GM23338 (cell line): ENCODE measurements at regions not wholly inside any gene's neighbourhood (a gene's known extent, or its start where the extent isn't known, plus 50 kb on each side); places are given as distances from the start of the nearest gene placed in this dataset.

ENCODE experiments used
- ATAC-seq: fragments of 200-7000 bp; cut with Tn5 transposase; 3 replicates; pipeline ENCODE4 v1.9.1; 2020
- DNase-seq: peaks from one replicate; pipeline ENCODE4 v3.0.0-alpha.2; 2015; ENCODE audit warnings: low spot score
- H2AFZ ChIP-seq: fragments of 200-600 bp; sonication (generic); 2 replicates; pipeline ENCODE4 v1.8.0; 2016; ENCODE audit warnings: antibody characterized with exemption, mild to moderate bottlenecking, moderate library complexity
- H3F3A ChIP-seq: fragments of 200-600 bp; sonication (generic); replicated peaks from 2 replicates; pipeline ENCODE4 v1.8.0; 2017; ENCODE audit warnings: antibody characterized with exemption, mixed run types, low read depth
- H3K27ac ChIP-seq: fragments of 200-600 bp; sonication (generic); 2 replicates; pipeline ENCODE4 v1.6.1; 2016; ENCODE audit warnings: low read depth
- H3K27me3 ChIP-seq: fragments of 200-600 bp; sonication (generic); 2 replicates; pipeline ENCODE4 v1.8.0; 2016; ENCODE audit warnings: mild to moderate bottlenecking, mixed run types, moderate library complexity; ENCODE audit not compliant: insufficient read depth
- H3K36me3 ChIP-seq: fragments of 200-600 bp; sonication (generic); 2 replicates; pipeline ENCODE4 v1.8.0; 2016; ENCODE audit warnings: mild to moderate bottlenecking; ENCODE audit not compliant: insufficient read depth
- H3K4me1 ChIP-seq: fragments of 200-600 bp; sonication (generic); 2 replicates; pipeline ENCODE4 v1.8.0; 2016; ENCODE audit warnings: mild to moderate bottlenecking, moderate library complexity; ENCODE audit not compliant: insufficient read depth
- H3K4me2 ChIP-seq: fragments of 200-600 bp; sonication (generic); 2 replicates; pipeline ENCODE4 v1.7.1; 2017; ENCODE audit warnings: mixed run types
- H3K4me3 ChIP-seq: fragments of 200-600 bp; sonication (generic); 2 replicates; pipeline ENCODE4 v1.6.1; 2016; ENCODE audit warnings: mixed run types
- H3K79me2 ChIP-seq: fragments of 200-600 bp; sonication (generic); replicated peaks from 2 replicates; pipeline ENCODE4 v1.8.0; 2017; ENCODE audit warnings: mild to moderate bottlenecking; ENCODE audit not compliant: insufficient read depth
- H3K9me2 ChIP-seq: fragments of 200-600 bp; sonication (generic); 2 replicates; pipeline ENCODE4 v1.8.0; 2017; ENCODE audit not compliant: insufficient read depth
- H4K20me1 ChIP-seq: fragments of 200-600 bp; sonication (generic); replicated peaks from 2 replicates; pipeline ENCODE4 v1.8.0; 2017; ENCODE audit warnings: mild to moderate bottlenecking; ENCODE audit not compliant: insufficient read depth
- H3K27ac Mint-ChIP-seq: 2 replicates; pipeline ENCODE4 v1.8.0; 2020; ENCODE audit warnings: inconsistent platforms, mild to moderate bottlenecking, moderate library complexity, mixed read lengths
- H3K27me3 Mint-ChIP-seq: 3 replicates; pipeline ENCODE4 v1.8.0; 2022; ENCODE audit warnings: low read depth, mild to moderate bottlenecking, moderate library complexity, mixed read lengths, inconsistent platforms; ENCODE audit not compliant: insufficient read depth, poor library complexity
- H3K36me3 Mint-ChIP-seq: 3 replicates; pipeline ENCODE4 v1.8.0; 2021; ENCODE audit warnings: low read depth, mild to moderate bottlenecking, inconsistent platforms, moderate library complexity, mixed read lengths
- H3K4me1 Mint-ChIP-seq: 3 replicates; pipeline ENCODE4 v1.8.0; 2020; ENCODE audit warnings: mild to moderate bottlenecking, inconsistent platforms, mixed read lengths
- H3K4me3 Mint-ChIP-seq: 3 replicates; pipeline ENCODE4 v1.8.0; 2021; ENCODE audit warnings: moderate library complexity, mild to moderate bottlenecking, inconsistent platforms, mixed read lengths
- H3K9me3 Mint-ChIP-seq: 3 replicates; pipeline ENCODE4 v1.8.0; 2020; ENCODE audit warnings: moderate library complexity, mild to moderate bottlenecking, inconsistent platforms, mixed read lengths
- CTCF ChIP-seq, 2 experiments: fragments of 200-600 bp in 1 of 2; sonication (generic) in 1 of 2; conservative IDR thresholded peaks; 2 replicates each; pipeline versions ENCODE4 v1.5.1 to v1.6.1; 2016 to 2017; ENCODE audit warnings: antibody characterized with exemption in 2 of 2, low read depth in 2 of 2, mild to moderate bottlenecking in 2 of 2, moderate library complexity in 1 of 2
- EZH2 ChIP-seq: fragments of 200-600 bp; sonication (generic); IDR thresholded peaks from one replicate; pipeline ENCODE4 v1.8.0; 2017; ENCODE audit warnings: antibody characterized with exemption, mild to moderate bottlenecking, low read depth; ENCODE audit not compliant: unreplicated experiment
- NANOG ChIP-seq: IDR thresholded peaks from 2 replicates; pipeline ENCODE4 v1.6.1; 2016; ENCODE audit warnings: antibody characterized with exemption, borderline replicate concordance
- ZNF114 ChIP-seq: fragments of 250-450 bp; sonication (Bioruptor Pico); IDR thresholded peaks from 2 replicates; pipeline ENCODE4 v1.5.0; 2020; ENCODE audit warnings: mild to moderate bottlenecking, moderate library complexity
- ZNF462 ChIP-seq: fragments of 250-450 bp; sonication (Bioruptor Pico); IDR thresholded peaks from 2 replicates; pipeline ENCODE4 v1.5.0; 2020; ENCODE audit warnings: mild to moderate bottlenecking, moderate library complexity

DNA sequence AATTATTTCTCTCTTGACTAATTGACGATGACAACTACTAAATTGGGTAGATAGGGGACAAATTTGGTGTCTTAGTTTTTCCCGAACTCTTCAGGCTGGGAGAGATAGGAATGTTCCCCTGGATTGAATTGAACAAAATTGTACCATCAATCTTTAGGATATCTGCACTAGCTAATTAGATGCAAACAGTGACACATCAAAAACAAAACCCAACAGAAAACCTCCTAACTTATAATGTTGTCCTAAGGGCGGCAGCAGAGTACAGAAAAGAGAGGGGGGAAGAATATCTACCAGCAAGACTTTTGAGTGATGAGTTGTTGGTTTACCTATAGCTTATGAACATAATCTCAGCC is 342.9 kb downstream of the INSIG2 start:
- no peaks in the 10 kb centered on the region; the same call in 2 of the 3 replicates for H3K36me3 Mint-ChIP-seq
- peak; percentile 43 to 51 for TF ChIP-seq CTCF (conservative IDR thresholded peaks at IDR 0.05; ENCODE audit: low read depth in 2 of 2)
- TF ChIP-seq NANOG: no peak
- H3K27me3 Mint-ChIP-seq: peaks cover 2% of the 10 kb centered on the region
- peaks cover 7% of the 10 kb centered on the region; the same call in 1 of the 2 replicates for H3K36me3 ChIP-seq
- peaks cover 14% of the 10 kb centered on the region; the same call in 1 of the 2 replicates for H3K4me1 ChIP-seq
- no peak overlapping the region for H2AFZ ChIP-seq
- H3K27ac Mint-ChIP-seq: no peak overlapping the region
- ATAC-seq (no peak; the same call in 2 of the 3 replicates), DNase-seq (peak; percentile 36)
- H3K9me2 ChIP-seq: peaks cover 6% of the 10 kb centered on the region; the same call in 1 of the 2 replicates
- H3K4me3 Mint-ChIP-seq: no peak overlapping the region
- peaks cover 3% of the 10 kb centered on the region; the same call in 1 of the 3 replicates for H3K9me3 Mint-ChIP-seq
- H3K4me2 ChIP-seq: no peak overlapping the region
- no peaks in the 10 kb centered on the region for H3K27me3 ChIP-seq
- no peaks in the 10 kb centered on the region for H3K79me2 ChIP-seq
- H3K27ac ChIP-seq: no peak overlapping the region
- no peak overlapping the region for H3K4me3 ChIP-seq
- no peaks in the 10 kb centered on the region for H3F3A ChIP-seq
- H4K20me1 ChIP-seq: no peaks in the 10 kb centered on the region
- H3K4me1 Mint-ChIP-seq: peaks cover 36% of the 10 kb centered on the region

DNA sequence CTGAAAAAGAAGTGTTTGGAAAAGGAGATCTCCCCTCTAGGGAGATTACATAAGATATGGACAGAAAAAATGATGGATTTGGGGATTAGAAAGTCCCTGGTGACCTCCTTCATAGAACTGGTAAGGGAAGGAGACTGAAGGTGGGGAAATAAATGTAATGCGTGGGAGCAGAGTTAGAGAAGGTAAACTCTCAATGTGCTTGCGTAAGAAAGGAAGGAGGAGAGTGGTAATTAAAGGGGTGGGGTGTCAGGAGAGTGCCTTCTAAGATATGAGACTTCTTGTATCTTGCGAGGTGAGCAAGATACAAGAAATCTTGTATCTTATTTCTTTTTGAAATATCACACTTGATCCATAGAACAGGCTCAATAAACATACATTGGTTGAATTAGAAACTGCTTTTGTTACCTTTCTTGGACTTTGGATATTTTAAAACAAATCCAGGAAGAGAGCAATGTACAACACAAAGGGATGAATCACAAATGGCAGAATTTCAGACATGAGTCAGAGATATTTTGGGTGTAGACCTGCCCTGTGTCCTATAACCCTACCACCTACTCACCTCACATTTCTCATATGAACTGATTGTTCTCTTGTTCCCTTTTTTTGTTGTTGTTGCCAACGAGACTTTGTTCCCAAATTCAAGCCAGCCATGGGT is 342.4 kb downstream of the INSIG2 start:
- no peak overlapping the region for H3K4me2 ChIP-seq
- no peak overlapping the region for H2AFZ ChIP-seq
- no peaks in the 10 kb centered on the region for H3F3A ChIP-seq
- Mint-ChIP-seq H3K27me3 (peaks cover 2% of the 10 kb centered on the region), H3K27ac (no peak overlapping the region), H3K4me1 (peaks cover 32% of the 10 kb centered on the region), H3K9me3 (peaks cover 3% of the 10 kb centered on the region; the same call in 1 of the 3 replicates), H3K36me3 (no peaks in the 10 kb centered on the region; the same call in 2 of the 3 replicates), H3K4me3 (no peak overlapping the region)
- no peaks in the 10 kb centered on the region for H4K20me1 ChIP-seq
- H3K79me2 ChIP-seq: no peaks in the 10 kb centered on the region
- H3K36me3 ChIP-seq: peaks cover 7% of the 10 kb centered on the region; the same call in 1 of the 2 replicates
- peaks cover 6% of the 10 kb centered on the region; the same call in 1 of the 2 replicates for H3K9me2 ChIP-seq
- H3K4me1 ChIP-seq: peaks cover 14% of the 10 kb centered on the region; the same call in 1 of the 2 replicates
- DNase-seq (no peak), ATAC-seq (no peak)
- H3K27ac ChIP-seq: no peak overlapping the region
- TF ChIP-seq ZNF462: no peak
- no peak for TF ChIP-seq ZNF114 (CRISPR knock-in tag)
- no peak for TF ChIP-seq EZH2
- no peak overlapping the region for H3K4me3 ChIP-seq
- no peaks in the 10 kb centered on the region for H3K27me3 ChIP-seq
